ENCODE measurements at regions not wholly inside any gene's neighbourhood (a gene's known extent, or its start where the extent isn't known, plus 50 kb on each side); places are given as distances from the start of the nearest gene placed in this dataset.

GRCh38 chr19:30087381-30088138 lies 145.5 kb downstream of the URI1 start:
- POLR2A ChIA-PET, result no interaction called here
- WGBS (ENCODE audit: insufficient coverage, insufficient replicate concordance, low lambda C conversion rate, missing lambda C conversion rate), result 23% methylated on average over 11 of the region's 11 CpGs

More at GRCh38 chr19:30087381-30088138, 145.5 kb downstream of the URI1 start:
- no peak overlapping the region for H3K27ac ChIP-seq (ENCODE audit: control insufficient read depth, insufficient read depth)
- no TSS peak for BruUV-seq (replicated peaks)
- SMC1A ChIA-PET (ENCODE audit: uncharacterized antibody, unreplicated experiment), result no interaction called here
- no peaks in the 10 kb centered on the region for H3K79me2 ChIP-seq (ENCODE audit: control insufficient read depth, insufficient read depth, low read length)
- H3K27me3 ChIP-seq (replicated peaks in 1 of 2; ENCODE audit: control insufficient read depth in 2 of 2, insufficient read depth in 2 of 2, low read length in 1 of 2), result no peaks in the 10 kb centered on the region; a peak in 2 of 4 replicates
- in situ Hi-C loops (cut with MboI), result no loop called here
- H2AFZ ChIP-seq (ENCODE audit: control insufficient read depth, low read depth, low read length), result no peak overlapping the region
- TF ChIP-seq, protein P1, sequence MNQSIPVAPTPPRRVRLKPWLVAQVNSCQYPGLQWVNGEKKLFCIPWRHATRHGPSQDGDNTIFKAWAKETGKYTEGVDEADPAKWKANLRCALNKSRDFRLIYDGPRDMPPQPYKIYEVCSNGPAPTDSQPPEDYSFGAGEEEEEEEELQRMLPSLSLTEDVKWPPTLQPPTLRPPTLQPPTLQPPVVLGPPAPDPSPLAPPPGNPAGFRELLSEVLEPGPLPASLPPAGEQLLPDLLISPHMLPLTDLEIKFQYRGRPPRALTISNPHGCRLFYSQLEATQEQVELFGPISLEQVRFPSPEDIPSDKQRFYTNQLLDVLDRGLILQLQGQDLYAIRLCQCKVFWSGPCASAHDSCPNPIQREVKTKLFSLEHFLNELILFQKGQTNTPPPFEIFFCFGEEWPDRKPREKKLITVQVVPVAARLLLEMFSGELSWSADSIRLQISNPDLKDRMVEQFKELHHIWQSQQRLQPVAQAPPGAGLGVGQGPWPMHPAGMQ (IDR thresholded peaks at IDR 0.05; ENCODE audit: borderline replicate concordance), result no peak
- TF ChIP-seq ZBED1 (IDR thresholded peaks at IDR 0.05; ENCODE audit: borderline replicate concordance) (no peak), MTA2 (IDR thresholded peaks at IDR 0.05; ENCODE audit: low read depth) (no peak), TBL1XR1 (IDR thresholded peaks at IDR 0.05; ENCODE audit: low read depth, low read length) (no peak), HSF1 (IDR thresholded peaks at IDR 0.05; ENCODE audit: low read depth, low read length) (no peak), MAX (IDR thresholded peaks at IDR 0.05; ENCODE audit: low read depth, low read length) (no peak), TCF12 (IDR thresholded peaks at IDR 0.05; ENCODE audit: low read depth, low read length) (no peak), SUPT20H (IDR thresholded peaks at IDR 0.05; ENCODE audit: borderline replicate concordance, control insufficient read depth, low read depth, low read length) (no peak), EZH2 (IDR thresholded peaks at IDR 0.05; ENCODE audit: borderline replicate concordance, control insufficient read depth, low read depth, low read length) (no peak), NR2F1 (conservative IDR thresholded peaks at IDR 0.05) (no peak), ZNF217 (IDR thresholded peaks at IDR 0.05) (no peak)
- no peaks in the 10 kb centered on the region for H3K36me3 ChIP-seq (ENCODE audit: control insufficient read depth in 2 of 2, insufficient read depth in 2 of 2, low read length in 1 of 2)
- no peak overlapping the region for H3K4me2 ChIP-seq (ENCODE audit: control insufficient read depth, insufficient read depth)
- no peaks in the 10 kb centered on the region for H3K4me1 ChIP-seq (ENCODE audit: control insufficient read depth, insufficient read depth, low read length)
- no peak for FAIRE-seq
- H3K4me3 ChIP-seq, result no peak overlapping the region
- intact Hi-C loops (cut with micrococcal nuclease; ENCODE audit: unreplicated experiment), result no loop called here
- RAD21 ChIA-PET (ENCODE audit: unreplicated experiment), result no interaction called here
- no peaks in the 10 kb centered on the region for H4K20me1 ChIP-seq (ENCODE audit: control insufficient read depth, insufficient read depth)
- no peak overlapping the region for H3K9ac ChIP-seq (ENCODE audit: control insufficient read depth, insufficient read depth, low read length)
- CTCF ChIA-PET, result interaction anchor here (1.3 kb wide), 1 partner anchor 357 kb away, joined by 3 read pairs; no protein-coding TSS in a partner anchor
- no peak for DNase-seq (ENCODE audit: low read depth, low spot score)
- no peak for ATAC-seq
- H3K9me3 ChIP-seq (replicated peaks; ENCODE audit: control insufficient read depth, insufficient read depth, low read length), result no peaks in the 10 kb centered on the region
